ENCODE measurements at regions not wholly inside any gene's neighbourhood (a gene's known extent, or its start where the extent isn't known, plus 50 kb on each side); places are given as distances from the start of the nearest gene placed in this dataset.

- H3K27ac ChIP-seq: no peak overlapping the region
- DNase-seq (ENCODE audit: low read depth, low spot score): no peak
- no peak for TF ChIP-seq FOXP2 (optimal IDR thresholded peaks at IDR 0.05; ENCODE audit: control extremely low read depth, extremely low read length, insufficient read depth)
- no peak for TF ChIP-seq EZH2 (IDR thresholded peaks at IDR 0.05)
Measured at GRCh38 chr5:57817001-57817453, 334.4 kb upstream of the ACTBL2 start.

GRCh38 chr5:57816108-57816507 lies 333.5 kb upstream of the ACTBL2 start:
- no peak for DNase-seq (ENCODE audit: low read depth, low spot score)
- H3K27ac ChIP-seq: no peak overlapping the region
- no peaks in the 10 kb centered on the region; the same call in 1 of the 2 replicates for H3K9me3 ChIP-seq (ENCODE audit: low read depth, low read length)
- no peaks in the 10 kb centered on the region for H3K36me3 ChIP-seq (ENCODE audit: insufficient read depth, low read length)
- no peak for TF ChIP-seq FOXP2 (optimal IDR thresholded peaks at IDR 0.05; ENCODE audit: control extremely low read depth, extremely low read length, insufficient read depth)
- no peak for TF ChIP-seq POLR2AphosphoS5 (IDR thresholded peaks at IDR 0.05; ENCODE audit: borderline replicate concordance, low read depth, low read length)
- TF ChIP-seq EZH2 (IDR thresholded peaks at IDR 0.05): no peak
- H3K9ac ChIP-seq (ENCODE audit: insufficient read length): no peak overlapping the region
- H3K4me3 ChIP-seq: no peak overlapping the region

More at GRCh38 chr5:57817001-57817453, 334.4 kb upstream of the ACTBL2 start:
- no peaks in the 10 kb centered on the region for H3K36me3 ChIP-seq (ENCODE audit: insufficient read depth, low read length)
- no peaks in the 10 kb centered on the region; the same call in 1 of the 2 replicates for H3K9me3 ChIP-seq (ENCODE audit: low read depth, low read length)
- no peak overlapping the region for H3K9ac ChIP-seq (ENCODE audit: insufficient read length)
- no peak overlapping the region for H3K4me3 ChIP-seq

- Histone ChIP-seq H3K9me3 (ENCODE audit: low read depth, low read length) (no peaks in the 10 kb centered on the region), H3K36me3 (ENCODE audit: insufficient read depth, low read length) (no peaks in the 10 kb centered on the region), H3K27ac (no peak overlapping the region), H3K9ac (ENCODE audit: insufficient read length) (no peak overlapping the region), H3K4me3 (no peak overlapping the region)
- DNase-seq (ENCODE audit: low read depth, low spot score): no peak
- no peak for TF ChIP-seq EZH2 (IDR thresholded peaks at IDR 0.05)
- TF ChIP-seq FOXP2 (optimal IDR thresholded peaks at IDR 0.05; ENCODE audit: control extremely low read depth, extremely low read length, insufficient read depth): no peak
Measured at GRCh38 chr5:57805732-57806131, 323.1 kb upstream of the ACTBL2 start.

- H3K36me3 ChIP-seq (ENCODE audit: insufficient read depth, low read length): no peaks in the 10 kb centered on the region
- no peak for DNase-seq (ENCODE audit: low read depth, low spot score)
- no peak overlapping the region for H3K27ac ChIP-seq
Measured at GRCh38 chr5:57805170-57805569, 322.6 kb upstream of the ACTBL2 start.

GRCh38 chr5:57804505-57804904 lies 321.9 kb upstream of the ACTBL2 start:
- peak overlapping the region; percentile 54; the same call in 1 of the 2 replicates for H3K27ac ChIP-seq
- no peak for TF ChIP-seq POLR2AphosphoS5 (IDR thresholded peaks at IDR 0.05; ENCODE audit: borderline replicate concordance, low read depth, low read length)
- no peak for TF ChIP-seq FOXP2 (optimal IDR thresholded peaks at IDR 0.05; ENCODE audit: control extremely low read depth, extremely low read length, insufficient read depth)
- TF ChIP-seq EZH2 (IDR thresholded peaks at IDR 0.05): no peak
- no peaks in the 10 kb centered on the region for H3K9me3 ChIP-seq (ENCODE audit: low read depth, low read length)
- no peaks in the 10 kb centered on the region for H3K36me3 ChIP-seq (ENCODE audit: insufficient read depth, low read length)
- no peak for DNase-seq (ENCODE audit: low read depth, low spot score)
- H3K9ac ChIP-seq (ENCODE audit: insufficient read length): no peak overlapping the region
- peak overlapping the region; percentile 46; the same call in 1 of the 2 replicates for H3K4me3 ChIP-seq

More at GRCh38 chr5:57805170-57805569, 322.6 kb upstream of the ACTBL2 start:
- H3K9ac ChIP-seq (ENCODE audit: insufficient read length): no peak overlapping the region
- TF ChIP-seq FOXP2 (optimal IDR thresholded peaks at IDR 0.05; ENCODE audit: control extremely low read depth, extremely low read length, insufficient read depth): no peak
- no peak for TF ChIP-seq EZH2 (IDR thresholded peaks at IDR 0.05)
- TF ChIP-seq POLR2AphosphoS5 (IDR thresholded peaks at IDR 0.05; ENCODE audit: borderline replicate concordance, low read depth, low read length): no peak
- H3K4me3 ChIP-seq: no peak overlapping the region
- no peaks in the 10 kb centered on the region for H3K9me3 ChIP-seq (ENCODE audit: low read depth, low read length)

GRCh38 chr5:57804007-57804444 lies 321.4 kb upstream of the ACTBL2 start:
- Histone ChIP-seq H3K36me3 (ENCODE audit: insufficient read depth, low read length) (no peaks in the 10 kb centered on the region), H3K27ac (peak overlapping the region; percentile 54; the same call in 1 of the 2 replicates), H3K4me3 (peak overlapping the region; percentile 58), H3K9ac (ENCODE audit: insufficient read length) (no peak overlapping the region), H3K9me3 (ENCODE audit: low read depth, low read length) (no peaks in the 10 kb centered on the region)
- DNase-seq (ENCODE audit: low read depth, low spot score): peak; percentile 83
- TF ChIP-seq POLR2AphosphoS5 (IDR thresholded peaks at IDR 0.05; ENCODE audit: borderline replicate concordance, low read depth, low read length): peak; percentile 23; the same call in 1 of the 2 replicates
- TF ChIP-seq EZH2 (IDR thresholded peaks at IDR 0.05): no peak
- no peak for TF ChIP-seq FOXP2 (optimal IDR thresholded peaks at IDR 0.05; ENCODE audit: control extremely low read depth, extremely low read length, insufficient read depth)

- H3K36me3 ChIP-seq (ENCODE audit: insufficient read depth, low read length): no peaks in the 10 kb centered on the region
- no peak overlapping the region for H3K27ac ChIP-seq
- TF ChIP-seq EZH2 (IDR thresholded peaks at IDR 0.05) (no peak), POLR2AphosphoS5 (IDR thresholded peaks at IDR 0.05; ENCODE audit: borderline replicate concordance, low read depth, low read length) (no peak)
- no peaks in the 10 kb centered on the region for H3K9me3 ChIP-seq (ENCODE audit: low read depth, low read length)
- peak; percentile 14 for DNase-seq (ENCODE audit: low read depth, low spot score)
- H3K9ac ChIP-seq (ENCODE audit: insufficient read length): no peak overlapping the region
- peak overlapping the region; percentile 18; the same call in 1 of the 2 replicates for H3K4me3 ChIP-seq
Measured at GRCh38 chr5:57802131-57802530, 319.5 kb upstream of the ACTBL2 start.

GRCh38 chr5:57795203-57795602 lies 312.6 kb upstream of the ACTBL2 start:
- DNase-seq (ENCODE audit: low read depth, low spot score): no peak
- Histone ChIP-seq H3K36me3 (ENCODE audit: insufficient read depth, low read length) (no peaks in the 10 kb centered on the region), H3K9me3 (ENCODE audit: low read depth, low read length) (no peaks in the 10 kb centered on the region), H3K9ac (ENCODE audit: insufficient read length) (no peak overlapping the region), H3K4me3 (no peak overlapping the region), H3K27ac (no peak overlapping the region)
- TF ChIP-seq EZH2 (IDR thresholded peaks at IDR 0.05): no peak
- no peak for TF ChIP-seq POLR2AphosphoS5 (IDR thresholded peaks at IDR 0.05; ENCODE audit: borderline replicate concordance, low read depth, low read length)
- TF ChIP-seq FOXP2 (optimal IDR thresholded peaks at IDR 0.05; ENCODE audit: control extremely low read depth, extremely low read length, insufficient read depth): no peak

- Histone ChIP-seq H3K4me3 (no peak overlapping the region), H3K27ac (no peak overlapping the region), H3K36me3 (ENCODE audit: insufficient read depth, low read length) (no peaks in the 10 kb centered on the region), H3K9ac (ENCODE audit: insufficient read length) (no peak overlapping the region), H3K9me3 (ENCODE audit: low read depth, low read length) (no peaks in the 10 kb centered on the region)
- no peak for TF ChIP-seq POLR2AphosphoS5 (IDR thresholded peaks at IDR 0.05; ENCODE audit: borderline replicate concordance, low read depth, low read length)
- no peak for DNase-seq (ENCODE audit: low read depth, low spot score)
Measured at GRCh38 chr5:57791875-57792274, 309.3 kb upstream of the ACTBL2 start.

Measured in SK-N-MC (cell line).